OCI-LY3 (cell line): ENCODE measurements at regions not wholly inside any gene's neighbourhood (a gene's known extent, or its start where the extent isn't known, plus 50 kb on each side); places are given as distances from the start of the nearest gene placed in this dataset.

ENCODE experiments used
- H2AFZ ChIP-seq: fragments of 200-600, 300-600 bp; shearing (Covaris generic); 2 replicates; pipeline ENCODE4 v1.6.0; 2014; ENCODE audit warnings: antibody characterized with exemption, low read depth, low read length
- H3K27ac ChIP-seq: fragments of 200-600, 300-600 bp; sonication (generic); 2 replicates; pipeline ENCODE4 v1.5.1; 2014; ENCODE audit warnings: mild to moderate bottlenecking, low read length, moderate library complexity, mixed read lengths
- H3K27me3 ChIP-seq: fragments of 200-600, 300-600 bp; sonication (generic); 2 replicates; pipeline ENCODE4 v1.6.1; 2014; ENCODE audit warnings: low read depth, low read length, mixed read lengths
- H3K36me3 ChIP-seq: fragments of 200-600, 300-600 bp; sonication (generic); replicated peaks from 2 replicates; pipeline ENCODE3; 2014; ENCODE audit warnings: low read depth, low read length, mixed read lengths
- H3K4me1 ChIP-seq: fragments of 300-600, 200-600 bp; sonication (generic); 2 replicates; pipeline ENCODE4 v1.6.1; 2014; ENCODE audit warnings: low read length, mixed read lengths
- H3K4me2 ChIP-seq: fragments of 200-600, 300-600 bp; sonication (generic); 2 replicates; pipeline ENCODE4 v1.6.1; 2014; ENCODE audit warnings: low read length, mixed read lengths
- H3K4me3 ChIP-seq: fragments of 300-600, 200-600 bp; sonication (generic); 2 replicates; pipeline ENCODE4 v1.5.1; 2014; ENCODE audit warnings: antibody characterized with exemption, mild to moderate bottlenecking, low read length, moderate library complexity
- H3K79me2 ChIP-seq: fragments of 300-600, 200-600 bp; shearing (Covaris generic); 2 replicates; pipeline ENCODE4 v1.6.1; 2014; ENCODE audit warnings: mild to moderate bottlenecking, low read length, mixed read lengths
- H3K9ac ChIP-seq: fragments of 300-600, 200-600 bp; shearing (Covaris generic); 2 replicates; pipeline ENCODE4 v1.6.0; 2014; ENCODE audit warnings: mild to moderate bottlenecking, low read length, moderate library complexity
- H3K9me3 ChIP-seq: fragments of 200-600, 300-600 bp; shearing (Covaris generic); 2 replicates; pipeline ENCODE4 v1.6.1; 2014; ENCODE audit warnings: low read length, mixed read lengths; ENCODE audit not compliant: insufficient read depth
- H4K20me1 ChIP-seq: fragments of 200-600, 300-600 bp; sonication (generic); 2 replicates; pipeline ENCODE4 v1.6.1; 2016; ENCODE audit warnings: low read length, mixed read lengths; ENCODE audit not compliant: insufficient read depth
- CTCF ChIP-seq: fragments of 200-600, 300-600 bp; sonication (generic); IDR thresholded peaks from 2 replicates; pipeline ENCODE4 v1.5.1; 2014; ENCODE audit warnings: antibody characterized with exemption, low read length, low read depth
- EZH2phosphoT487 ChIP-seq: fragments of 200-600 bp; shearing (Covaris generic); IDR thresholded peaks from 2 replicates; pipeline ENCODE4 v1.6.1; 2018; ENCODE audit warnings: antibody characterized with exemption, mixed run types, low read depth

DNA sequence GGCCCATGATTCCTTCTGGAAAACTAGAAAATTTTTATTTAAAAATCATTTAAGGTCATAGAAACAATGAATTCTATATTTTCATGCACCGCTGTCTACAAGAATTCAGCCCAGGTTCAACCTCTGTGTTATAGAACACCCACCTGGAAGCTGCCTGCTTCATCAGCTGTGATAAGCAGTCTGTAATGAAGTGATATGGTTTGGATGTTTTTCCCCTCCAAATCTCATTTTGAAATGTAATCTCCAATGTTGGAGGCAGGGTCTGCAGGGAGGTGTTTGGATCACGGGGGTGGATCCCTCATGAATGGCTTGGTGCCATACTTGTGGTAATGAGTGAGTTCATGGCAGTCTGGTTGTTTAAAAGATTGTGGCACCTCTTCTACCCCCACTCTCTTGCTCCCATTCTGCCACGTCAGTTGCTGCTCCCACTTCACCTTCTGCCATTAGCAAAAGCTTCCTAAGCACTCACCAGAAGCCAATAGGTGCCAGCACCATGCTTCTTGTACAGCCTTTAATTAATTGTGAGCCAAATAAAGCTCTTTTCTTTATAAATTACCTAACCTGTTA lies 55.6 kb downstream of the MRPL32 start:
- H3K4me2 ChIP-seq = no peak overlapping the region
- H3K27ac ChIP-seq = no peak overlapping the region
- no peak overlapping the region for H3K9ac ChIP-seq
- H3K27me3 ChIP-seq = no peaks in the 10 kb centered on the region
- no peaks in the 10 kb centered on the region for H3K4me1 ChIP-seq
- H3K79me2 ChIP-seq = no peaks in the 10 kb centered on the region
- no peak overlapping the region for H3K4me3 ChIP-seq
- no peak for TF ChIP-seq EZH2phosphoT487
- no peak for TF ChIP-seq CTCF
- no peaks in the 10 kb centered on the region for H3K36me3 ChIP-seq
- peaks cover 6% of the 10 kb centered on the region; the same call in 1 of the 2 replicates for H3K9me3 ChIP-seq
- H4K20me1 ChIP-seq = no peaks in the 10 kb centered on the region
- H2AFZ ChIP-seq = no peak overlapping the region

GRCh38 chr7:42991024-42991423 lies 58.8 kb downstream of the MRPL32 start:
- Histone ChIP-seq H2AFZ (no peak overlapping the region), H3K36me3 (no peaks in the 10 kb centered on the region), H3K9me3 (no peaks in the 10 kb centered on the region), H3K9ac (no peak overlapping the region), H3K4me3 (no peak overlapping the region), H3K27me3 (no peaks in the 10 kb centered on the region), H3K4me2 (no peak overlapping the region), H3K27ac (no peak overlapping the region), H3K79me2 (no peaks in the 10 kb centered on the region), H3K4me1 (no peaks in the 10 kb centered on the region), H4K20me1 (no peaks in the 10 kb centered on the region)
- TF ChIP-seq CTCF (no peak), EZH2phosphoT487 (no peak)

GRCh38 chr7:42991913-42992591 lies 59.9 kb downstream of the MRPL32 start:
- Histone ChIP-seq H3K79me2 (no peaks in the 10 kb centered on the region), H2AFZ (no peak overlapping the region), H3K27me3 (no peaks in the 10 kb centered on the region), H3K4me1 (no peaks in the 10 kb centered on the region), H3K4me2 (0 out of 2 replicates have a peak overlapping the region, but pooled peaks have one; percentile 0), H3K27ac (no peak overlapping the region), H4K20me1 (no peaks in the 10 kb centered on the region), H3K9me3 (no peaks in the 10 kb centered on the region), H3K36me3 (no peaks in the 10 kb centered on the region), H3K9ac (no peak overlapping the region), H3K4me3 (no peak overlapping the region)
- TF ChIP-seq EZH2phosphoT487 = no peak
- TF ChIP-seq CTCF = no peak

- no peaks in the 10 kb centered on the region for H3K4me1 ChIP-seq
- H3K36me3 ChIP-seq = no peaks in the 10 kb centered on the region
- H3K4me3 ChIP-seq = no peak overlapping the region
- H2AFZ ChIP-seq = no peak overlapping the region
- no peaks in the 10 kb centered on the region for H4K20me1 ChIP-seq
- H3K27me3 ChIP-seq = no peaks in the 10 kb centered on the region
- H3K9me3 ChIP-seq = no peaks in the 10 kb centered on the region
- no peak for TF ChIP-seq CTCF
- TF ChIP-seq EZH2phosphoT487 = no peak
- no peaks in the 10 kb centered on the region for H3K79me2 ChIP-seq
- H3K9ac ChIP-seq = no peak overlapping the region
- H3K4me2 ChIP-seq = no peak overlapping the region
- no peak overlapping the region for H3K27ac ChIP-seq
Observed at GRCh38 chr7:42993038-42993437, 60.9 kb downstream of the MRPL32 start.
